HG03196 (cell line): ENCODE measurements at regions not wholly inside any gene's neighbourhood (a gene's known extent, or its start where the extent isn't known, plus 50 kb on each side); places are given as distances from the start of the nearest gene placed in this dataset.
"Not testable (repeated sequence)": the region's sequence is repeated elsewhere in the genome, so short reads cannot be mapped to it uniquely, and the experiment has no call there.

Source experiments
- ATAC-seq: cut with Tn5 transposase; IDR thresholded peaks from one replicate; pipeline ENCODE4 v1.9.1; 2021; ENCODE audit not compliant: unreplicated experiment

DNA sequence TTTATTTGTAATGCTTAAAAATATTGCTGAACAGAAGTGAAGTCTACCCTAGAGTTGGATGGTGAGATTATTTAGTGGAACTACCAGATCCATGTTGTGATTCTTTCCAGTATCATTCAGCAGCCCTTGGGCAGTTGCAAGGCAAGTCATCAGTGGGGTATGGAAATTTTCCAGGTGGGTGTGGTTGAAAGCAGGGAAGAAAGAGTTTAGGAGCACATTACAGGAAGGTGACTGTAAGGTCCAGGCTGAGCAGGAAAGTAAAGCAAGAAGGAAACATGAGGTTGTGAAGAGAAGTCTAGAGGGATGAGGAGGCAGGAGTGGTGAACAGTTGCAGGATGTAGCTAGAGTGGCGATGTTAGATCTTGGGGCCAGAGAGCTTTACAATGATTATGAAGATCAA is 178.0 kb upstream of the ROPN1B start:
- ATAC-seq: not testable (repeated sequence)

DNA sequence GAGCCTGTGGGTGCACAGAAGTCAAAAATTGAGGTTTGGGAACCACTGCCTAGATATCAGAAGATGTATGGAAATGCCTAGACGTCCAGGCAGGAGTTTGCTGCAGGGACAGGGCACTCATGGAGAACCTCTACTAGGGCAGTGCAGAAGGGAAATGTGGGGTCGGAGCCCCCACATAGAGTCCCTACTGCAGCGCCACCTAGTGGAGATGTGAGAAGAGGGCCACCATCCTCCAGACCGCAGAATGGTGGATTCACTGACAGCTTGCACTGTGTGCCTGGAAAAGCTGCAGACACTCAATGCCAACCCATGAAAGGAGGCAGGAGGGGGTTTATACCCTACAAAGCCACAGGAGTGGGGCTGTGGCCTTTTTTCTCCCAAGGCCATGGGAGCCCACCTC is 159.0 kb upstream of the ROPN1B start:
- ATAC-seq: not testable (repeated sequence)

DNA sequence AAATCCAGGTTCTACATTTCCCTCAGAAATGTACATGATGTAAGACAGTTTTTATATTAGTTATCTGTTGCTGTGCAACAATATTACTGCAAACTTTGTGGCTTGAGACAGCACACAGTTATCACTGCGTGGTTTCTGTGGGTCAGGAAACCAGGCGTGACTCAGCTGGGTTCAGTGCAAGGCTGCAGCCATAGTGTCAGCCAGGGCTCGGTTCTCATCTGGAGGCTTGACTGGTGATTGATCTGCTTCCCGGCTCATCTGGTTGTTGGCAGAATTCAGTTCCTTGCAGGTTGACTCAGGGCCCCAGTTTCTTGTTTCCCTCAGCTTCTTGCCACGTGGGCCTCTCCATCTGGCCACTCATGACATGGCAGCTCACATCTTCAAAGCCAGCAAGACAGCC is 146.8 kb upstream of the ROPN1B start:
- ATAC-seq: not testable (repeated sequence)

DNA sequence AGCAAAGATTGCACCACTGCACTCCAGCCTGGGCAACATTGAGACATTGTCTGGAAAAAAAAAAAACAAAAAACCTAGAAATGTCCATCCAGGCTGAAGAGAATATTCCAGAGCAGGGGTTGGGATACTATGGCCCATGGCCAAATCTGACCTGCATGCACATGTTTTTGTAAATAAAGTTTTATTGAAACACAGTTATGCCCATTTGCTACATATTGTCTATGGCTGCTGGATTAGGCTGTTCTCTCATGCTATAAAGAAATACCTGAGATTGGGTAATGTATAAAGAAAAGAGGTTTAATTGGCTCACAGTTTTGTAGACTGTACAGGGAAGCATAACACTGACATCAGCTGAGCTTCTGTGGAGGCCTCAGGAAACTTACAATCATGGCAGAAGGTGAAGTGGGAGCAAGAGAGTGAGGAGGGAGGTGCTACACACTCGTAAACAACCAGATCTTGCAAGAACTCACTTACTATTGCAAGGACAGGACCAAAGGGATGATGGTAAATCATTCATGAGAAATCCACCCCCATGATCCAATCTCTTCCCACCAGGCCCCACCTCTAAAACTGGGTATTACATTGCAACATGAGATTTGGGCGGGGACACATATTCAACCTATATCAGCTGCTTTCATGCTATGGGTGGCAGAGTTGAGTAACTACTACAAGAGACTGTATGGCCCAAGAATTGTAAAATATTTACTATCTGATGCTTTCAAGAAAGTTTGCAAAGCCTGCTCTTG is 137.8 kb upstream of the ROPN1B start:
- ATAC-seq: not testable (repeated sequence)

DNA sequence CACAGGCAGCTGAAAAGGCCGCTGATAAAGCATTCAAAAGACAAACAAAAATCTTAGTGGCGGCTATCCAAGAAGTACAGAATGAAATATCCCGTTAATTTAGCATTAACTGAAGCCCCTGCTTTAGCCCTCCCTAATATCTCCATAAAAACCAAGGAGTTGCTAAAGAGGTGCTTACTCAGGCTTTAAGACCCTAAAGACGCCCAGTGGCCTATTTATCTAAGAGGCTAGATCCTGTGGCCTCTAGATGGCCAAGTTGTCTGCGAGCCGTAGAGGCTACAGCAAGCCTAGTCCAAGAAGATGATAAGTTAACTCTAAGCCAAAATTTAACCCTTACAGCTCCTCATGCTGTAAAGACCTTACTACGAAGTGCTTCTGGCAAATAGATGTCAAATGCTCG is 133.4 kb upstream of the ROPN1B start:
- ATAC-seq: not testable (repeated sequence)

DNA sequence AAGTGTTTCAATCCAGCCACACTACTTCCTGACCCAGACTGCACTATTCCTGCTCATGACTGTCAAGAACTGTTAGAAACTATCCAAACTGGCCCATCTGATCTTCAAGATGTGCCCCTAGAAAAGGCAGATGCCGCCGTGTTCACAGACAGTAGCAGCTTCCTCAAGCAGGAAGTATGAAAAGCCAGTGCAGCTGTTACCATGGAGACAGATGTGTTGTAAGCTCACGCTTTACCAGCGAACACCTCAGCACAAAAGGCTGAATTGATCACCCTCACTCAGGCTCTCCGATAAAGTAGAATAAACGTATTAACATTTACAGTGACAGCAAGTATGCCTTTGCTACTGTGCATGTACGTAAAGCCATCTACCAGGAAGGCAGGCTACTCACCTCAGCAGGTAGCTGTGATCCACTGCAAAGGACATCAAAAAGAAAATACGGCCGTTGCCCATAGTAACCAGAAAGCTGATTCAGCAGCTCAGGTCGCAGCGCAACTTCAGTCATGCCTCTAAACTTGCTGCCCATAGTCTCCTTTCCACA is 132.9 kb upstream of the ROPN1B start:
- not testable (repeated sequence) for ATAC-seq

DNA sequence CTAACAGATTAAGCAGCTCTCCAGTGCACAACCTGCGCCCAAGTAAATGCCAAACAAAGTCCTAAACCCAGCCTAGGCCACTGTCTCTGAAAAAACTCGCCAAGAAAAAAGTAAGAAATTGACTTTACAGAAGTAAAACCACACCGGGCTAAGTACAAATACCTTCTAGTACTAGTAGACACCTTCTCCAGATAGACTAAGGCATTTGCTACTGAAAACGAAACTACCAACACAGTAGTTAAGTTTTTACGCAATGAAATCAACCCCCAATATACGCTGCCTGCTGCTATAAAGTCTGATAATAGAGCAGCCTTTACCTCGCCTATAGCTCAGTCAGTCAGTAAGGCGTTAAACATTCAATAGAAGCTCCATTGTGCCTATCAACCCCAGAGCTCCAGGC is 132.2 kb upstream of the ROPN1B start:
- not testable (repeated sequence) for ATAC-seq

DNA sequence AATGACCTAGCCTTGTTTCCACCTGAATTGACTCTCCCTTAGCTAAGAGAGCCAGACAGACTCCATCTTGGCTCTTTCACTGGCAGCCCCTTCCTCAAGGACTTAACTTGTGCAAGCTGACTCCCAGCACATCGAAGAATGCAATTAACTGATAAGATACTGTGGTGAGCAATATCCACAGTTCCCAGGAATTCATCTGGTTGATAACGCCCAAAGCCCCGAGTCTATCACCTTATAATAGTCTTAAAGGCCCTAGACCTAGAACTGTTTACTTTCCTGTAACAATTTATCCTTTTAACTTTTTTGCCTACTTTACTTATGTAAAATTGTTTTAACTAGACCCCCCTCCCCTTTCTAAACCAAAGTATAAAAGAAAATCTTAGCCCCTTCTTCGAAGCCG is 130.1 kb upstream of the ROPN1B start:
- not testable (repeated sequence) for ATAC-seq

DNA sequence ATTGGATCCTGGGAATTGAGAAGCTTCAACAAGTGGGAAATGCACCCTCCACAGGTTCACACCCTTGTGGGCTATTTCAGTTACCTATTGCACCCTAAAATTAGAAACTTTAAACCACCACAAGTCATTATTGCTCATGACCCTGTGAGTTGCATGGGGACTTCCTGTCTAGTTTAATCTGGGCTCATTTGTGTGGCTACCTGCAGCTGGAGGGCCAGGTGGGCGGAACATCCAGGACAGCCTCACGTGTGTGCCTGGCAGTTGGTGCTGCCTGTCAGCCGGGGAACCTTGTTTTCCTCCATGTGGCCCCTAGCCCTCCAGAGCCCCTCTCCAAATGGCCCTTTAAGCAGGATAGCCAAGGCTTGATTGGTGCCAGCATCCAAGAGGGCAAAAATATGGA is 128.5 kb upstream of the ROPN1B start:
- not testable (repeated sequence) for ATAC-seq

DNA sequence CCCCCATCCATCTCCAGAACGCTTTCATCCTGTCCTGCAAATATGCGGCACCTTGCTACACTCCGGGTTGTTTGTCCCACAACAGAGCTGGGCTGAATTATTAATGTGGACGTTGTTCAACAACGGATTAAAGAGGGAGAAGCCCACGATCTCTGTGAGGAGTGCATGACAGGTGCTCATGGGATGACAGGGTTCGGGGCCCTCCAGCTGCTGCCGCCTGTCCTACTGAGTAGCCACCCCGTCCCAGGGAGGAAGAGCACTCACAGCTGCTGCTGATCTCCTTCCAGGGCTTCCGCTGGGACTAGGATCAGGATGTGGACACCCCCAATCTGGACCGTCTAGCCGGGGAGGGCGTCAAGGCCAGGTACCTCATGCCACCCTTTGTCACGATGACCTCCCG is 121.0 kb upstream of the ROPN1B start:
- ATAC-seq: not testable (repeated sequence)

DNA sequence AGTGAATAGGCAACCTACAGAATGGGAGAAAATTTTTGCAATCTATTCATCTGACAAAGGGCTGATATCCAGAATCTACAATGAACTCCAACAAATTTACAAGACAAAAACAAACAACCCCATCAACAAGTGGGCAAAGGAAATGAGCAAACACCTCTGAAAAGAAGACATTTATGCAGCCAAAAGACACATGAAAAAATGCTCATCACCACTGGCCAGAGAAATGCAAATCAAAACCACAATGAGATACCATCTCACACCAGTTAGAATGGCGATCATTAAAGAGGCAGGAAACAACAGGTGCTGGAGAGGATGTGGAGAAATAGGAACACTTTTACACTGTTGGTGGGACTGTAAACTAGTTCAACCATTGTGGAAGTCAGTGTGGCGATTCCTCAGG is 114.0 kb upstream of the ROPN1B start:
- not testable (repeated sequence) for ATAC-seq

DNA sequence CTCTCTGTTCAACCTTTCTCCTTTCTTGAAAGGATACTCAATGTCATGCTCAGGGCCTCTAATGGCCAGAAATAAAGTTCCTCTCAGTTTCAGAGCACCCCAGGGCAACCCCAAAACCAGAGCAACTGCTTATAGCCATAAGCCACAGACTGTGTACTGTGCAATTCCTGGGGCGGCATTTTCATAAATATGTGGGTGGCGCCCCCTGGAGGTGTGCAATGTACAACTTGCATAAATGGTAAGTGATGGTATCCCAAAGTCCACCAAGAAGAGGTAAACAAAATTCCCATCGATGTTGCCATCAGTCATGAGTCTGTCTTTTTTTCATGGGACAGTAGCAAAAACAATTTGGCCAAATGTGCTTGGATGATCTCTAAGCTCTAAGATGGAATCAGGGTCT is 108.4 kb upstream of the ROPN1B start:
- not testable (repeated sequence) for ATAC-seq

DNA sequence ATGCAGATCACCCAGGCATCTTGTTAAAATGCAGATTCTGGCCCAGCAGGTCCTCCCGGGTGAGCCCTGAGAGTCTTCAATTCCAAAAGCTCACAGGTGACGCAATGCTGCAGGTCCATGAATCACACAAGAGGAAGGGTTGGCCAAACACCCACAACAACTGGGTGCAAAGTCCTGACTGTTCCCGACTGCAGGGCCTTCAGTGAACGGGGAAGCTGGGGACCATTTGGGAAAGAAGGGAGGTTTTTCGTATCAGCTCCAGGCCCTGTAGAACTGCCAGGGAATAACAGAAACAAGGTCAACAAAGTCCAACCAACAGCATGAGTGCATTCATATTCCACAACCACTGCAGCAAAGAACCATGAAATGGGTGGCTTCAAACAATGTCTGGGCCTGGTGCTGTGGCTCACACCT is 106.1 kb upstream of the ROPN1B start:
- not testable (repeated sequence) for ATAC-seq

DNA sequence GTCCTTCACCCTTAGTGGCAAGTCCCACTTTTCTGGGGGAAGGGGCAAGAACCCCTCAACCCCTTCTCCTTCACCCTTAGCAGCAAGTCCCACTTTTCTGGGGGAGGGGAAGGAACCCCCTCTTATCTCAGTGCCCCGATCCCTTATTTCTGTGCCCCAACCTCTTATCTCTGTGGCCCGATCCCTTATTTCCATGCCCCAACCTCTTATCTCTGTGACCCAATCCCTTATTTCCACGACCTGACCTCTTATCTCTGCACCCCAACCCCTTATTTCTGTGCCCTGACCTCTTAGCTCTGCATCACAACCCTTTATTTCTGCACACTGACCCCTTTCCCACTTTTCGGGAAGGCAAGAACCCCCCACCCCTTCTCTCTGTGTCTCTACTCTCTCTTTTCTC is 104.4 kb upstream of the ROPN1B start:
- not testable (repeated sequence) for ATAC-seq

DNA sequence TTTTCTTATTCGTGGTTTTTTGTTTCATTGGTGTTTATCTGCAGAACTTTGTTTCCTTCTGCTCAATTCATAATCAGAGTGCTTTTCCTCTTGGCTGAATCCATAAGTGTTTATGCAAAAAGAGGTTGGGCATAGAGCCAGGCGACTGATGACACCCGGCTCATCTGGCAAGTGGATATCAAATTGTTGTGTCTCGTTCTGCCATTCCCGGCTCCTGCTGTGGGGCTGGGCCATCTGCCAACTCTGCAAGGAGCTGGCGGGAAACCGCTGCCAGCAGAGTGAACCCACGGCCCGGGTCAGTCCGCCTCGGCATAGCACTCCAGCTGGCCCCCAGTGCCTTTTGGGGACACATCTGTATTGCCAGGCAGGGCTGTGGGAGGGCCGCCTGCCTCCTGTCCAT is 83.0 kb upstream of the ROPN1B start:
- ATAC-seq: not testable (repeated sequence)

DNA sequence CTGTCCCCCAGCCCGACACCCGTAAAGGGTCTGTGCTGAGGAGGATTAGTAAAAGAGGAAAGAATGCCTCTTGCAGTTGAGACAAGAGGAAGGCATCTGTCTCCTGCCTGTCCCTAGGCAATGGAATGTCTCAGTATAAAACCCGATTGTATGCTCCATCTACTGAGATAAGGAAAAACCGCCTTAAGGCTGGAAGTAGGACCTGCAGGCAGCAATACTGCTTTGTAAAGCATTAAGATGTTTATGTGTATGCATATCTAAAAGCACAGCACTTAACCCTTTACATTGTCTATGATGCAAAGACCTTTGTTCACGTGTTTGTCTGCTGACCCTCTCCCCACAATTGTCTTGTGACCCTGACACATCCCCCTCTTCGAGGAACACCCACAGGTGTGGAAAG is 69.8 kb upstream of the ROPN1B start:
- ATAC-seq: not testable (repeated sequence)

DNA sequence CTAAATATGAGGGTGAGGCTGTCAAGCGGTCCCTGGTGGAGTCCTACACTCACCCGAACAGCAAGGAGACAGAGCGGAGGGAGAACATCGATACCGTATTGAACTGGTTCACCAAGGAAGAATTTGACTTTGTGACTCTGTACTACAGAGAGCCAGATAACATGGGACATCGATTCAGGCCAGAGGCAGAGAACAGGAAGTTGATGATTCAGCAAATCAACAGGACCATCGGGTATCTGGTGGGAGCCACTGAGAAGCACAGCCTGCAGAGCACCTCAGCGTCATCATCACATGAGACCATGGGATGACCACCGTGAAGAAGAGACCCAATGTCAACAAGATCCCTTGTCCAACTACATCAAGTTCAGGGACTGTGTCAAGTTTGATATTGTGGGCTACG is 67.5 kb upstream of the ROPN1B start:
- not testable (repeated sequence) for ATAC-seq

DNA sequence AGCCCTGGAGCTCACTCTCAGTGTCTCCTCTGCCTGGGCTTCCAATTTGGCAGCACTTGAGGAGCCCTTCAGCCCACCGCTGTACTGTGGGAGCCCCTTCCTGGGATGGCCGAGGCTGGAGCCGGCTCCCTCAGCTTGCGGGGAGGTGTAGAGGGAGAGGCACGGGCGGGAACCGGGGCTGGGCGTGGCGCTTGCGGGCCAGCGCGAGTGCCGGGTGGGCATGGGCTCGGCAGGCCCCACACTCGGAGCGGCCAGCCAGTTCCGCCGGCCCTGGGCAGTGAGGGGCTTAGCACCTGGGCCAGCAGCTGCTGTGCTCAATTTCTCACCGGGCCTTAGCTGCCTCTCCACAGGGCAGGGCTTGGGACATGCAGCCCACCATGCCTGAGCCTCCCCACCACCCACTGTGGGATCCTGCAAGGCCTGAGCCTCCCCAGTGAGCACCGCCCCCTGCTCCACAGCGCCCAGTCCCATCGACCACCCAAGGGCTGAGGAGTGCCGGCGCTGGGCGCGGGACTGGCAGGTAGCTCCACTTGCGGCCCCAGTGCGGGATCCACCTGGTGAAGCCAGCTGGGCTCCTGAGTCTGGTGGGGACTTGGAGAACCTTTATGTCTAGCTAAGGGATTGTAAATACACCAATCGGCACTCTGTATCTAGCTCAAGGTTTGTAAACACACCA is 65.1 kb upstream of the ROPN1B start:
- not testable (repeated sequence) for ATAC-seq

DNA sequence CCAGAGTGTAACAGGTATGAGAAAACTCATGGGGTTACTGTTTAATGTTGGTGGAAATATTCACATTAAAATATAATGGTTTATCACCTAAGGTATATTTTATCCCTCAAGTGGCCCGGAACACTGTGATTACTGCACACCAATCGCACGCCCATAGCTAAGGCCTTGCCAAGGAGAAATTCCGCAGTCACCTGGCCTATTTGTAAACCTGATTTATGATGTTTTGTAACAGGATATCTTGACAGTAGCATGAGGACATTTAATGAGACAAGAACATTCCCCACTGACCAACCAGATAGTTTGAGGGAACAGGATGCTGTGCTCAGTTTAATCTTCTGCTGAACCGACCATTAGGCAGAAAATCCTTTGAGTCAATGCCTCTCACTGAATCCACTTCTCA is 61.7 kb upstream of the ROPN1B start:
- not testable (repeated sequence) for ATAC-seq

DNA sequence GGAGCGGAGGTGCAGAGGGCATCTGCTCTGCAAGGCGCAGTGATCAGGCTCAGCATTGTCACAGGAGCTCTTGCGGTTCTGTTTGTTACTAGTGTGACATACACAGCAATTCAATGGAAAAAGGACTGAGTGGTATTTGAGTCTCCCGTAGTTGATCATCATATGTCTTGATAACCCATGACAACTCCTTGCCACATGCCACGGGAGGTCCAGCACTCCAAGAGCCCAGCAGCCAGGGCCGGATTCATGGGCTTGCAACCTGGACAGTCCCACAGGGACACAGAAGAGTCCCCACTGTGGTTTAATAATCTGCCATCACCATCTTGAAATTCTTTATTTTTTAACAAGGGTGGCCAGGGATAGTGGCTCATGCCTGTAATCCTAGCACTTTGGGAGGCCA is 58.1 kb upstream of the ROPN1B start:
- not testable (repeated sequence) for ATAC-seq

DNA sequence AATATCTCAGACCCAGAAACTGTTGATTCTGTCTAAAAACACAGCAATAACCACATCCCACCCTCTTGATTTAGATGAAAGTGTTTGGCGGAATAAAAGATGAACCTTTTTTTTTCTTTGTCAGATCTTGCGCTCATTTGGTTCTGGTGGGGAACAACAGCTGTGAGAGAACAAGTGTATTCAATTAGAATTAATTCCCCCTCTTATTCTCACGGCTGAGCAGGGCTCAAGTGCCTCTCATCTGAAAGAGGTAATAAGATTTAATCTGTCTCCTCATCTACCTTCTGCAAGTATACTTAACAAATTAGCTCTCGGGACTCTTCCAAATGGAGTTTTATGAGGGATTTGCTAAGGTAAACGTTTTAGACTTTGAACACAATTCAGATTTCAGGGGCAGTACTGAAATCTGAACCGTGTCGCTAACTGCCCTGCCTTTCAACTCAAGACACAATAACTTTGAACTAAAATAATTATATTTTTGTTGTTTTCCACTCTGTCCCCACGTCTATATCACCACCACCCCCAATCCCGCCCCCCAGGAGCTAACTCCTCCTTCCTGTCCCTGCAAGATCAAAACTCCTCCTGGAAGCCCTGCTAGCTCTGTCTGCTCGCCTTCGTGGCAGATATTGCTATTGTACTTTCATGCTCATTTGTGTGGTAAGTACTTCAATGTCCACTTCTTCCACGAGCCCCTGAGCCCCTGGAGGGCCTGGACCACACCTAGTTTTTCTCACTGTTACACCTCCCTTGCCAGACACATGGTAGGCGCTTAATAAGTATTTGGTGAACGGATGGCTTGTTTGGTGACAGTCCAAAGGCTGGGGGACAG is 54.2 kb upstream of the ROPN1B start:
- not testable (repeated sequence) for ATAC-seq
